ENCODE measurements at regions not wholly inside any gene's neighbourhood (a gene's known extent, or its start where the extent isn't known, plus 50 kb on each side); places are given as distances from the start of the nearest gene placed in this dataset.

GRCh38 chr6:109922851-109923250 is 55.3 kb upstream of the GPR6 start:
- TF ChIP-seq EZH2phosphoT487 (IDR thresholded peaks at IDR 0.05; ENCODE audit: insufficient read depth, low read depth) (no peak), EZH2 (IDR thresholded peaks at IDR 0.05; ENCODE audit: insufficient read depth, poor library complexity, severe bottlenecking) (no peak)

Measured in GM23248 (cell line).